ENCODE measurements at regions not wholly inside any gene's neighbourhood (a gene's known extent, or its start where the extent isn't known, plus 50 kb on each side); places are given as distances from the start of the nearest gene placed in this dataset.

DNA sequence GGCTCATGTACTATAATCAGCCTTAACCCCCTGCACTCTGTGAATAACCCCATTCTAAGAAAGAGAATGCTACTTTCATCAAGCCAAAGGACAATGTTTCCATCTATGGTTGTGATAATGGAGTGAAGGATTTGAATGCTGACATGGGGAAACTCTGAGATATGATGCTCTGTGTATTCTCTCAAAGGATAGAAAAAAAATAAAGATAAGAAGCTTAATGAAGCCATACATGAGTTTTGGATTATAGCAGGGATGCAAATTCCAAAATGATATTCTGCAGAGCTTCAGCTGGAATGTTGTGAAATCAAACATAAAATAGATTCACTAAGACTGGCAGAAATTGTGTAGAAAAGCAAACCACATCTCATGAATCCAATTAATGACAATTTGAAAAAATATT is 1074.1 kb downstream of the XPNPEP1 start:
- Histone ChIP-seq H3K4me3 (no peak overlapping the region), H3K9me3 (no peaks in the 10 kb centered on the region), H3K36me3 (no peaks in the 10 kb centered on the region), H3K27me3 (no peaks in the 10 kb centered on the region), H3K4me1 (ENCODE audit: insufficient read depth) (peaks cover under 1% of the 10 kb centered on the region), H3K27ac (no peak overlapping the region)
- no peak for TF ChIP-seq EP300 (IDR thresholded peaks at IDR 0.05)
- no peak for DNase-seq
- intact Hi-C loops (cut with DNase I), result no loop called here

DNA sequence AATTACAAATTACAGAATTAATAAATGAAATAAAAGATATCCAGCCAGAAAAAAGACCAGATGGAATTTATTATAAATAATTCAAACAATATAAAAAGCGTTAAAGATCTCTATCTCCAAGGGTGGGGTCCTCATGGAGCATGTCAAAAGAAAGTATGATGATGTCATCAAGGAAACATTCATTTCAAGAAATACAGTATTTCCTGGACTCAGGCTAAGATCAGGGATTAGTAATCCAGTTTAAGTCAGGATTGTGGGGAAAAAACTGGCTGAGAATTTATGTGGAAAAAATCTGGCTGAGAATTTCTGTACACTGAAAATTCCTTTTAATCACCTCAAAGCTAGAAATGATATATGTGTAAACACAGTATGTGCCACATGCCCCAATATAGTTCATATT is 1075.3 kb downstream of the XPNPEP1 start:
- H3K4me1 ChIP-seq (ENCODE audit: insufficient read depth), result no peaks in the 10 kb centered on the region
- no peaks in the 10 kb centered on the region for H3K9me3 ChIP-seq
- no peak overlapping the region for H3K4me3 ChIP-seq
- intact Hi-C loops (cut with DNase I), result no loop called here
- H3K27ac ChIP-seq, result no peak overlapping the region
- H3K27me3 ChIP-seq, result no peaks in the 10 kb centered on the region
- 71 to 80% (median 74%) methylated on average over 1 of the region's 1 CpG for WGBS, 3 donors
- no peaks in the 10 kb centered on the region for H3K36me3 ChIP-seq
- no peak for DNase-seq
- no peak for TF ChIP-seq EP300 (IDR thresholded peaks at IDR 0.05)
- TF ChIP-seq POLR2A (IDR thresholded peaks at IDR 0.05), result no peak
- TF ChIP-seq, protein P1, sequence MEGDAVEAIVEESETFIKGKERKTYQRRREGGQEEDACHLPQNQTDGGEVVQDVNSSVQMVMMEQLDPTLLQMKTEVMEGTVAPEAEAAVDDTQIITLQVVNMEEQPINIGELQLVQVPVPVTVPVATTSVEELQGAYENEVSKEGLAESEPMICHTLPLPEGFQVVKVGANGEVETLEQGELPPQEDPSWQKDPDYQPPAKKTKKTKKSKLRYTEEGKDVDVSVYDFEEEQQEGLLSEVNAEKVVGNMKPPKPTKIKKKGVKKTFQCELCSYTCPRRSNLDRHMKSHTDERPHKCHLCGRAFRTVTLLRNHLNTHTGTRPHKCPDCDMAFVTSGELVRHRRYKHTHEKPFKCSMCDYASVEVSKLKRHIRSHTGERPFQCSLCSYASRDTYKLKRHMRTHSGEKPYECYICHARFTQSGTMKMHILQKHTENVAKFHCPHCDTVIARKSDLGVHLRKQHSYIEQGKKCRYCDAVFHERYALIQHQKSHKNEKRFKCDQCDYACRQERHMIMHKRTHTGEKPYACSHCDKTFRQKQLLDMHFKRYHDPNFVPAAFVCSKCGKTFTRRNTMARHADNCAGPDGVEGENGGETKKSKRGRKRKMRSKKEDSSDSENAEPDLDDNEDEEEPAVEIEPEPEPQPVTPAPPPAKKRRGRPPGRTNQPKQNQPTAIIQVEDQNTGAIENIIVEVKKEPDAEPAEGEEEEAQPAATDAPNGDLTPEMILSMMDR (IDR thresholded peaks at IDR 0.05), result no peak

DNA sequence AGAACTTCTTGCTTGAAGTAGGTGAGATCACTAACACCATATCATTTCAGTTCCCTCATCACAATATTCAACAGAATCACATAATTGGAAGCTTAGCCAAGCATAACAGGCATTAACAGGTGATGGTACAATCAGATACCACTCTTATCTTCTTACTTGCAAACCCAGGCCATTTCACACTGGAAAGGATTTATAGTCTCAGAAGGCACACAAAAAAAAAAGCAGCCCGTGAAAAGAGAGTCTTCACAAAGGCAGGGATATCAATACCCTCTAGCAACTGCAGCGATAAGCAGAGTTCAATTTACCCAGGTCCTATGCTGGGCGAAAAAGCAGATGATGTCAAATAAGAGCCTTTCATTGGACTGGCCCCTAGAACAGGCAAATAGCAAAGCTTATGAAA is 1082.4 kb downstream of the XPNPEP1 start:
- WGBS, 3 donors, result 68 to 73% (median 68%) methylated on average over 3 of the region's 3 CpGs
- intact Hi-C loops (cut with DNase I), result no loop called here

DNA sequence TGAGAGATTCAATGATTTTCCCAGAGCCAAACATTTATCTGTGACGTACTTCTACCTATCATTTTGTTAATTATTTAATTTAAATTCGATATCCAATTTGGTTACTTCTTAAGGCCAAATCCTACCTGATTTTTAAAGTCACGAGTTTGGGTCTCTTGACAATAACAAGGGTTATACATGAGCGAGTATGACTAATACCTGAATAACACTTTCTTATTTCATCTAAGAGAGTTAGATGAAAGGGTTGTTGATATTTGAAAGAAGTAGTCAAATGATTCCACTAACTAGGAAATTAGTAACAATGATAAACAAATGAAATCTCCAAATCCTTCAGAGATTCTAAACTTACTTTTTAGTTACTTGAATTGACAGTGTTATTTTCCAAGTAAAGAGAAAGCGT is 1086.9 kb downstream of the XPNPEP1 start:
- intact Hi-C loops (cut with DNase I), result no loop called here
- Histone ChIP-seq H3K9me3 (no peaks in the 10 kb centered on the region), H3K27ac (no peak overlapping the region), H3K4me3 (no peak overlapping the region), H3K36me3 (no peaks in the 10 kb centered on the region), H3K27me3 (no peaks in the 10 kb centered on the region), H3K4me1 (ENCODE audit: insufficient read depth) (no peaks in the 10 kb centered on the region)
- 89% methylated on average over 5 of the region's 5 CpGs for WGBS, 3 donors
- no peak for DNase-seq
- TF ChIP-seq, protein P1 (IDR thresholded peaks at IDR 0.05), result no peak
- TF ChIP-seq EP300 (IDR thresholded peaks at IDR 0.05) (no peak), POLR2A (IDR thresholded peaks at IDR 0.05) (no peak)

More for the DNA sequence above, 1082.4 kb downstream of the XPNPEP1 start:
- no peaks in the 10 kb centered on the region for H3K4me1 ChIP-seq (ENCODE audit: insufficient read depth)
- no peak for DNase-seq
- no peaks in the 10 kb centered on the region for H3K9me3 ChIP-seq
- H3K27me3 ChIP-seq, result no peaks in the 10 kb centered on the region
- TF ChIP-seq, protein P1 (IDR thresholded peaks at IDR 0.05), result no peak
- TF ChIP-seq POLR2A (IDR thresholded peaks at IDR 0.05), result no peak
- no peak for TF ChIP-seq EP300 (IDR thresholded peaks at IDR 0.05)
- no peak overlapping the region for H3K27ac ChIP-seq
- H3K4me3 ChIP-seq, result no peak overlapping the region
- H3K36me3 ChIP-seq, result no peaks in the 10 kb centered on the region

DNA sequence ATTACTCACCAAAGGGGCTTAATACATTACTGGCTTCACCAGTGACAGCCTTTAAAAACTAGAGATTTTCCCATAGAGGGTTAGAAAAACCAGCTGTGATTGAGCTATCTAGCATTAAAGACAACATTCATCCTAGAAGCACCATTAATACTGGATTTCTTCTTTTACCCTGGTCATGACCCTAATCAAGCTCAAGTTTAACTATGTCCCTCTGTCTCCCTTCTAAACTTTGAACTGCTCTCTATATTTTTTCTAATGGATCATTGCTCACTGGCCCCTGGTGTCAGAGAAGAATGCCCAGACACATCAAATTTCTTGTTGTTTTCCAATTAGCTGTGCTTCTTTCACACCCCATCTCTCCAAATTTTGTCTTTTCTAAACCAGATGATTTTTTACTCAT is 1101.3 kb downstream of the XPNPEP1 start:
- TF ChIP-seq EP300 (IDR thresholded peaks at IDR 0.05) (no peak), POLR2A (IDR thresholded peaks at IDR 0.05) (no peak)
- TF ChIP-seq, protein P1 (IDR thresholded peaks at IDR 0.05), result no peak
- H3K27me3 ChIP-seq, result no peaks in the 10 kb centered on the region
- H3K27ac ChIP-seq, result no peak overlapping the region
- H3K4me3 ChIP-seq, result no peak overlapping the region
- H3K9me3 ChIP-seq, result no peaks in the 10 kb centered on the region
- DNase-seq, result no peak
- intact Hi-C loops (cut with DNase I), result no loop called here
- no peaks in the 10 kb centered on the region for H3K4me1 ChIP-seq (ENCODE audit: insufficient read depth)
- H3K36me3 ChIP-seq, result no peaks in the 10 kb centered on the region

Measured in ovary (tissue), 7 donors.